Cardiac muscle cell (in vitro differentiated cells and primary cell): ENCODE measurements at regions not wholly inside any gene's neighbourhood (a gene's known extent, or its start where the extent isn't known, plus 50 kb on each side); places are given as distances from the start of the nearest gene placed in this dataset.
A peak's percentile ranks its signal among the peaks of the same experiment; 100 is the strongest.
"Not testable (repeated sequence)": the region's sequence is repeated elsewhere in the genome, so short reads cannot be mapped to it uniquely, and the experiment has no call there.

Source experiments
- DNase-seq, 2 donors: peaks; one replicate each; pipeline versions ENCODE4 v3.0.0 to v3.0.0-alpha.2; 2010 to 2017; ENCODE audit warnings: low read depth in 1 of 2, low spot score in 1 of 2
- H3K27ac ChIP-seq: fragments of 200-600 bp; sonication (generic); 2 replicates; pipeline ENCODE4 v1.5.1; 2016
- H3K27me3 ChIP-seq: fragments of 200-600 bp; sonication (generic); 2 replicates; pipeline ENCODE4 v1.6.0; 2016; ENCODE audit warnings: control low read depth
- H3K36me3 ChIP-seq: fragments of 200-600 bp; sonication (generic); 2 replicates; pipeline ENCODE4 v1.5.1; 2016; ENCODE audit warnings: control low read depth
- H3K4me1 ChIP-seq: fragments of 200-600 bp; sonication (generic); 2 replicates; pipeline ENCODE4 v1.8.1; 2017; ENCODE audit warnings: low read depth, mild to moderate bottlenecking, mixed run types
- H3K4me3 ChIP-seq: fragments of 200-600 bp; sonication (generic); 2 replicates; pipeline ENCODE4 v1.5.1; 2016; ENCODE audit warnings: mild to moderate bottlenecking
- H3K9me3 ChIP-seq: fragments of 200-600 bp; sonication (generic); 2 replicates; pipeline ENCODE4 v1.5.1; 2017; ENCODE audit warnings: low read depth, mild to moderate bottlenecking, control low read depth
- CTCF ChIP-seq: IDR thresholded peaks from 2 replicates; pipeline ENCODE4 v1.5.1; 2012; ENCODE audit warnings: low read depth, mild to moderate bottlenecking, low read length

GRCh38 chr7:42545049-42545724 lies 308.2 kb upstream of the GLI3 start:
- H3K27me3 ChIP-seq = no peaks in the 10 kb centered on the region
- H3K36me3 ChIP-seq = no peaks in the 10 kb centered on the region
- no peaks in the 10 kb centered on the region for H3K4me1 ChIP-seq
- no peak for DNase-seq
- H3K4me3 ChIP-seq = no peak overlapping the region
- H3K27ac ChIP-seq = no peak overlapping the region
- TF ChIP-seq CTCF = no peak
- no peaks in the 10 kb centered on the region for H3K9me3 ChIP-seq

DNA sequence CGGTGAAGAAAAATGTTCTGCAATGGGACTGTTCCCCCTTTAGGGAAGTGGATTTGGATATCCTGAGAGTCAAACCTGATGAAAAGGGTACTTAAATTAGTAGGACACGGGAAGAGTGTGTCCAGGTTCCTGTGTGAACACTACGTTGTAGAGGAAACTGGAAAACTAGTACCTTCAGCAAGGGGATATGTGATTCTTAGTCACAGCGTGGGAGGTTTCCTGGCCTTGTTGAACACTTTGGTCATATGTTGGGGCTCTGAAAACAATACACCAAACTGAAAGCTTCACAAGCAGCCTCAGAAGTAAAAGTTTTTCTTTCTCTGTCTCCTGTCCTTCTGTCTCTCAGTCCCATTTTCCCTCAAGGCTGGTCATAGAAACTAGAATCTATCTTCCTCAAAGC lies 306.9 kb upstream of the GLI3 start:
- Histone ChIP-seq H3K4me3 (no peak overlapping the region), H3K4me1 (no peaks in the 10 kb centered on the region), H3K27me3 (no peaks in the 10 kb centered on the region), H3K9me3 (no peaks in the 10 kb centered on the region), H3K27ac (no peak overlapping the region), H3K36me3 (no peaks in the 10 kb centered on the region)
- no peak for TF ChIP-seq CTCF
- DNase-seq = peak in 1 of 2 donors; percentile 6

- not testable (repeated sequence) for H3K27me3 ChIP-seq, H3K9me3 ChIP-seq, H3K4me3 ChIP-seq, H3K27ac ChIP-seq, H3K4me1 ChIP-seq, DNase-seq, H3K36me3 ChIP-seq
These were observed 305.4 kb upstream of the GLI3 start for GRCh38 chr7:42542446-42542845.

DNA sequence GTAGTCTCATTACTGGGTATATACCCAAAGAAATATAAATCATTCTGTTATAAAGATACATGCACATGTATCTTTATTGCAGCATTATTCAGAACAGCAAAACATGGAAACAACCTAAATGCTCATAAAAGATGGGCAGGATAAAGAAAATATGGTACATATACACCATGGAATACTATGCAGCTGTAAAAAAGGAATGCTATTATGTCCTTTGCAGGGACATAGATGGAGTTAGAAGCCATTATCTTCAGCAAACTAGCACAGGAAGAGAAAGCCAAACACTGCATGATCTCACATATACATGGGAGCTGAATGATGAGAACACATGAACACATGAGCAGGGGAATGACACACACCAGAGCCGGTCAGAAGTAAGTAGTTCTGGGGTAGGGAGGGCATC lies 297.4 kb upstream of the GLI3 start:
- no peaks in the 10 kb centered on the region for H3K27me3 ChIP-seq
- DNase-seq = no peak
- no peak for TF ChIP-seq CTCF
- H3K27ac ChIP-seq = no peak overlapping the region
- H3K4me1 ChIP-seq = no peaks in the 10 kb centered on the region
- no peaks in the 10 kb centered on the region for H3K36me3 ChIP-seq
- no peaks in the 10 kb centered on the region for H3K9me3 ChIP-seq
- no peak overlapping the region for H3K4me3 ChIP-seq

GRCh38 chr7:42527004-42527403 lies 290.0 kb upstream of the GLI3 start:
- TF ChIP-seq CTCF = no peak
- peak; percentile 9 to 27 for DNase-seq
- no peaks in the 10 kb centered on the region for H3K4me1 ChIP-seq
- no peaks in the 10 kb centered on the region for H3K27me3 ChIP-seq
- no peak overlapping the region for H3K27ac ChIP-seq
- no peaks in the 10 kb centered on the region for H3K9me3 ChIP-seq
- no peaks in the 10 kb centered on the region for H3K36me3 ChIP-seq
- no peak overlapping the region for H3K4me3 ChIP-seq

GRCh38 chr7:42522227-42522991 lies 285.4 kb upstream of the GLI3 start:
- Histone ChIP-seq H3K27me3 (no peaks in the 10 kb centered on the region), H3K27ac (no peak overlapping the region), H3K36me3 (no peaks in the 10 kb centered on the region), H3K9me3 (no peaks in the 10 kb centered on the region), H3K4me1 (peaks cover 4% of the 10 kb centered on the region), H3K4me3 (no peak overlapping the region)
- peak; percentile 5 to 53 for DNase-seq
- no peak for TF ChIP-seq CTCF
